WERI-Rb-1 (cell line): ENCODE measurements at regions not wholly inside any gene's neighbourhood (a gene's known extent, or its start where the extent isn't known, plus 50 kb on each side); places are given as distances from the start of the nearest gene placed in this dataset.

Source experiments
- DNase-seq: peaks from one replicate; pipeline ENCODE4 v3.0.0-alpha.2; 2020
- H3K27ac ChIP-seq: fragments of 250-450 bp; sonication (Bioruptor Pico); 2 replicates; pipeline ENCODE4 v1.5.1; 2020; ENCODE audit warnings: mild to moderate bottlenecking, moderate library complexity
- H3K27me3 ChIP-seq: fragments of 250-450 bp; sonication (Bioruptor Pico); 2 replicates; pipeline ENCODE4 v1.5.1; 2021; ENCODE audit warnings: mild to moderate bottlenecking, low read depth, moderate library complexity; ENCODE audit not compliant: insufficient read depth, severe bottlenecking
- H3K36me3 ChIP-seq: fragments of 250-450 bp; sonication (Bioruptor Pico); 2 replicates; pipeline ENCODE4 v1.5.1; 2020; ENCODE audit warnings: mild to moderate bottlenecking, moderate library complexity
- H3K4me3 ChIP-seq: 2 replicates; pipeline ENCODE4 v1.5.1; 2011; ENCODE audit warnings: low read depth, mild to moderate bottlenecking, control low read depth, low read length
- H3K9me3 ChIP-seq: fragments of 250-450 bp; sonication (Bioruptor Pico); 2 replicates; pipeline ENCODE4 v1.5.1; 2021; ENCODE audit warnings: mild to moderate bottlenecking, moderate library complexity; ENCODE audit not compliant: severe bottlenecking
- TF ChIP-seq, protein P1 (sequence below): IDR thresholded peaks from 2 replicates; pipeline ENCODE4 v1.5.1; 2011; ENCODE audit warnings: low read depth, mild to moderate bottlenecking, control low read depth, inconsistent platforms, low read length

DNA sequence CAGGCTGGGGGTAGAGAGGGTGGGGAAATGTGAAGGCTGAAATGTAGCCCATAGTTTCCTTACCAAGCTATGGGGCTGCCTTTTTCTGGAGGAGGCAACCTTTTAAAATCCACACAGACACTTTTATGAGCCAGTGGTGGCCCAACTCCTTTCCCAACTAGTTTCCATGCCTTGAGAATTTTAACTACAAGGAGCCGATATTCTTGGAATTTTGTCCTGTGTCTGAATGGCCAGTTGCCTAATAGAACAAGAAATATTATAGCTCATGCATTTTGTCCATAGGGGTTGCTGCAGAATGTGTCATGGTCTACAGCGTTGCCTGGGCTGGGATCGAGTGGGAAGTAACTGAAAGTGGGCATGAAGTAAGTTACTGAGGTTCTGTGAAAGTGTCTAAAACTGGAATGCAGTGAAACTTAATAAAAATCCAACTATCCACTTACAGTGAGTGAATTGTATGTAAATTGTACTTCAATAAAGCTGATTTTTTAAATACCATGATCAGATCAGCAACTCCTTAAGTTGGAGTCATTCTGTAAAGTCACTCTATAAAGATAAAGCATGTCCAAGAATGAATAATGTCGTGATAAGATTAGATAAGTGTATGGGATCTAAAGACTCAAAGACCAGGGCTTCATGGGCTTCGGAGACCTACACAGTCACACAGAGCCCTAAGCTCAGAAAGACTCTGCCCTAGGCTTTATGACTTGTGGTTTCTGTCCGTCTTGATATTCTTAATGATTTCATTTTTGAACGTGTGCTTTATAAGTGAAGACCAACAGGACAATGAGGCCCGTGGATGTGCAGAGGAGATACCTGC, 122.6 kb upstream of the FNDC3A start:
- Histone ChIP-seq H3K4me3 (no peak overlapping the region), H3K27me3 (no peaks in the 10 kb centered on the region), H3K36me3 (no peaks in the 10 kb centered on the region), H3K9me3 (no peaks in the 10 kb centered on the region), H3K27ac (no peak overlapping the region)
- DNase-seq = no peak
- TF ChIP-seq, protein P1, sequence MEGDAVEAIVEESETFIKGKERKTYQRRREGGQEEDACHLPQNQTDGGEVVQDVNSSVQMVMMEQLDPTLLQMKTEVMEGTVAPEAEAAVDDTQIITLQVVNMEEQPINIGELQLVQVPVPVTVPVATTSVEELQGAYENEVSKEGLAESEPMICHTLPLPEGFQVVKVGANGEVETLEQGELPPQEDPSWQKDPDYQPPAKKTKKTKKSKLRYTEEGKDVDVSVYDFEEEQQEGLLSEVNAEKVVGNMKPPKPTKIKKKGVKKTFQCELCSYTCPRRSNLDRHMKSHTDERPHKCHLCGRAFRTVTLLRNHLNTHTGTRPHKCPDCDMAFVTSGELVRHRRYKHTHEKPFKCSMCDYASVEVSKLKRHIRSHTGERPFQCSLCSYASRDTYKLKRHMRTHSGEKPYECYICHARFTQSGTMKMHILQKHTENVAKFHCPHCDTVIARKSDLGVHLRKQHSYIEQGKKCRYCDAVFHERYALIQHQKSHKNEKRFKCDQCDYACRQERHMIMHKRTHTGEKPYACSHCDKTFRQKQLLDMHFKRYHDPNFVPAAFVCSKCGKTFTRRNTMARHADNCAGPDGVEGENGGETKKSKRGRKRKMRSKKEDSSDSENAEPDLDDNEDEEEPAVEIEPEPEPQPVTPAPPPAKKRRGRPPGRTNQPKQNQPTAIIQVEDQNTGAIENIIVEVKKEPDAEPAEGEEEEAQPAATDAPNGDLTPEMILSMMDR = no peak

DNA sequence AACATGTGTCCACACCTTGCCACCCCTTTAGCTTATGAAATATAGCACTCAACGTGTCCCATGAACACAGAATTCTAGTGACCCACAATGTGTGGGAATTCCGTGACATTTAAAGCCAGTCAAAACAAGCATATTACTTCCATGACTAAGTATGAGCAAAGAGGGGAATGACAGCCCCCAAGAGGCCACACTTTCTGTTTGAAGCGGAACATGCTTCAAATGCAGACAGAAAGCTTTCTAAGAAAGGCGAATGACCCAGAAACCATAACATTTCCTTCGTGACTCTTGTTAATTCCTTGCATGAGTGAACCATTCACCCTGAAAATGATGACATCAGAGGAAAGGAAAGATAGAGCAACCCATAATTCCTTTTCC, 122.0 kb upstream of the FNDC3A start:
- TF ChIP-seq, protein P1 = no peak
- Histone ChIP-seq H3K9me3 (no peaks in the 10 kb centered on the region), H3K27ac (no peak overlapping the region), H3K4me3 (no peak overlapping the region), H3K27me3 (no peaks in the 10 kb centered on the region), H3K36me3 (no peaks in the 10 kb centered on the region)
- DNase-seq = no peak

DNA sequence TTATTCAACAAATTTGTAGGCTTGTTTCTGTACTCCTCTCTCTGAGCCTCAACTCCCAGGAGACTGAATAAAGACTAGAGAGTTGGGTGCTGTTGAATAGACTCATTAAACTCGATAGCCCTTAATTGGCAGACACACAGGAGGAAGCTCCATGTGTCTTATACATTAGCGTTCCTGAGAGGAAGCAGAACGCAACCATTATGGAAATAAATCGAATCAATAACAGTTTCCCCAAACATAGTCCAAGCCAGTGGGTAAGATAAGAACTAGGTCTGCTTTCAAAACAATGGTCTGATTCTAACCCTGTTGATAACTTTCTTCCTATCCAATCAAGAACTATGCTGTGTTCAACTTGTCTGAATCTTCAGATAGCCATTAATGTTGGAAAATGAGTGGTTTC, 118.1 kb upstream of the FNDC3A start:
- H3K27ac ChIP-seq = no peak overlapping the region
- H3K4me3 ChIP-seq = no peak overlapping the region
- no peaks in the 10 kb centered on the region for H3K36me3 ChIP-seq
- DNase-seq = no peak
- TF ChIP-seq, protein P1 = no peak
- no peaks in the 10 kb centered on the region for H3K9me3 ChIP-seq
- H3K27me3 ChIP-seq = no peaks in the 10 kb centered on the region

DNA sequence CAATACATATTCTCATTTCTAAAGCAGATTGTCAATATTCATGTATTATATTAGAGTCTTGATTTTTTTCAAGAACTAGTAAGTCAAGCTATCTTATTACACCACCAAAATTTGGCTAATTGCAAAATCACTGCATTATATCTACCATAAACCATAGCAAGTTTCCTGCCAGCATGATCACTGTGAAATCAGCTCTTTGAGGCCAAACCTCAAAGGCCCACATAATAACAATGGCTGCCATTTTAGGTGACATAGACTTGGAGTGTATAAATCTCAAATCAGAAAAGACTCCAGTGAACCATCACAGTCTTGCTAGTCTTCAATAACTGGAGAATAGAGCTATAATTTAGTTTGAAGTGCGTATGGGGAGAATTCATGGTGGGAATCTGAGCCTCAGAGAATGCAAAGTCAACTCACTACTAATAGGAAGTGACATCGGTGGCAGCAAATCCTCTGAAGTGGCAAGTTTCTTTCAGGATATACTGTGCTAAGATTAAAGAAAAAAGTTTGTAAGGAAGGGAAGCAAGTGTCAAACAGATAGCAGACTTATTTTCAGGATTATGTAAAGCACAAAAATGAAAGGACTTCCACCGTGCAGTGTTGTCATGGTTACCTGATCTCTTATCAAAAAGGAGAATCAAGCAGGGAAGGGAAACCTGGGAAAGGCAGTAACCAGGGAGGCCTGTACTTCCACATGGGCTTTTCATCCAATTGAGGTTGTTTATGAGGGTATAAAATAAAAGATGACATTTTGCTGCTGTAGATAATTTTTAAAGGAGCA, 117.4 kb upstream of the FNDC3A start:
- TF ChIP-seq, protein P1 = no peak
- H3K27ac ChIP-seq = no peak overlapping the region
- H3K4me3 ChIP-seq = no peak overlapping the region
- no peaks in the 10 kb centered on the region for H3K9me3 ChIP-seq
- H3K36me3 ChIP-seq = no peaks in the 10 kb centered on the region
- no peaks in the 10 kb centered on the region for H3K27me3 ChIP-seq
- DNase-seq = no peak

DNA sequence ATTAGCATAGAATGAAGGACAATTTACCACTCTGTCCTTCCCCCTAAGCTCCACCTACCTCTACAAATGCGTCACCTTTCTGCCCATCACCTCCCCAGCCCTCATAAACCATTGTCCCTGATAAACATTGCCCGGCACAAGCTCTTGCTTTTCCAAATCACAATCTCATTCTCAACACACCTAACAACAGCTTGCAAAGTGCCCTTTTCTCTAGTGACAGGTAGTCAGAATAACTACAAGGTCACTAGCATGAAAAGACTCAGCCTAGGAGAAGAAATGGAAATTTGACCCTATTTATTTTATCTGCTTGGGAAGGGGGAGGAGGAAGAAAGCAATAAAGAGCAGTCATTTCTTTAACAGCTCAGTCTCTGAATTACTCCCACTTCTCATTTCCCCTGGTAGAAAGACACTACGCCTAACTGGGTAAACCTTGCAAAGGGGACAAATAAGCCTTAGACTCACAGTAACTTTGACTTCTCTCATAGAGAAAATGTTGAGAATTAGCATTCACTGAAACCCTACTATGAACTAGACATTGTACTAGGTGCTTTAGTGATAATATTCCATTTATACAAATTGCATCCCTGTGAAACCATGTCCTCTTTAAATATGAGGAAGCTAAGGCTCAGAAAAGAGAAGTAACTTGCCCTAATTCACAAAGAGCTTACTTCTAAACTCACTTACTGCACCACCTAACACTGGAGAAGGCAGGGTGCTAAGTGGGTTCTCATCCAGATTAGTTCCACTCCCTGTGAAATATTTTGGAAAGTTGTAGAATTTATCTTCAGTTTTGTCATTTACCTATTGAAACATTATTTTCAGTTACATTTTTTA, 116.2 kb upstream of the FNDC3A start:
- Histone ChIP-seq H3K4me3 (no peak overlapping the region), H3K9me3 (no peaks in the 10 kb centered on the region), H3K27ac (no peak overlapping the region), H3K36me3 (no peaks in the 10 kb centered on the region), H3K27me3 (no peaks in the 10 kb centered on the region)
- TF ChIP-seq, protein P1 = no peak
- no peak for DNase-seq
